Activated CD4-positive, alpha-beta memory T cell treated with anti-CD3 and anti-CD28 coated beads for 36 hours (primary cell): ENCODE measurements at regions not wholly inside any gene's neighbourhood (a gene's known extent, or its start where the extent isn't known, plus 50 kb on each side); places are given as distances from the start of the nearest gene placed in this dataset.

Source experiments
- CTCF ChIA-PET: fragments of 350-600 bp; sonication (Branson Sonifier 250); formaldehyde crosslinking; loops from one replicate; lab custom pipeline; 2021; ENCODE audit warnings: antibody characterized with exemption, inconsistent platforms; lab: Charles Lee
- POLR2A ChIA-PET: fragments of 350-600 bp; sonication (Branson Sonifier 250); formaldehyde crosslinking; loops from one replicate; lab custom pipeline; 2021; ENCODE audit warnings: antibody characterized with exemption; lab: Charles Lee
- DNase-seq: peaks from one replicate; pipeline ENCODE4 v3.0.0-alpha.2; 2020
- H3K27ac Mint-ChIP-seq: one replicate; pipeline ENCODE4 v1.8.0; 2021; ENCODE audit warnings: mixed read lengths
- H3K27me3 Mint-ChIP-seq: one replicate; pipeline ENCODE4 v1.8.0; 2021; ENCODE audit warnings: mixed read lengths
- H3K36me3 Mint-ChIP-seq: one replicate; pipeline ENCODE4 v1.8.0; 2021; ENCODE audit warnings: mixed read lengths
- H3K4me1 Mint-ChIP-seq: one replicate; pipeline ENCODE4 v1.8.0; 2021; ENCODE audit warnings: low read depth, mixed read lengths
- H3K4me3 Mint-ChIP-seq: one replicate; pipeline ENCODE4 v1.8.0; 2021; ENCODE audit warnings: mild to moderate bottlenecking, mixed read lengths
- H3K9me3 Mint-ChIP-seq: one replicate; pipeline ENCODE4 v1.8.0; 2021; ENCODE audit warnings: mixed read lengths
- intact Hi-C: fragments of 100-400 bp; cut with micrococcal nuclease; formaldehyde crosslinking; loops from one replicate; pipeline ENCODE4 v1.15.1; 2023

DNA sequence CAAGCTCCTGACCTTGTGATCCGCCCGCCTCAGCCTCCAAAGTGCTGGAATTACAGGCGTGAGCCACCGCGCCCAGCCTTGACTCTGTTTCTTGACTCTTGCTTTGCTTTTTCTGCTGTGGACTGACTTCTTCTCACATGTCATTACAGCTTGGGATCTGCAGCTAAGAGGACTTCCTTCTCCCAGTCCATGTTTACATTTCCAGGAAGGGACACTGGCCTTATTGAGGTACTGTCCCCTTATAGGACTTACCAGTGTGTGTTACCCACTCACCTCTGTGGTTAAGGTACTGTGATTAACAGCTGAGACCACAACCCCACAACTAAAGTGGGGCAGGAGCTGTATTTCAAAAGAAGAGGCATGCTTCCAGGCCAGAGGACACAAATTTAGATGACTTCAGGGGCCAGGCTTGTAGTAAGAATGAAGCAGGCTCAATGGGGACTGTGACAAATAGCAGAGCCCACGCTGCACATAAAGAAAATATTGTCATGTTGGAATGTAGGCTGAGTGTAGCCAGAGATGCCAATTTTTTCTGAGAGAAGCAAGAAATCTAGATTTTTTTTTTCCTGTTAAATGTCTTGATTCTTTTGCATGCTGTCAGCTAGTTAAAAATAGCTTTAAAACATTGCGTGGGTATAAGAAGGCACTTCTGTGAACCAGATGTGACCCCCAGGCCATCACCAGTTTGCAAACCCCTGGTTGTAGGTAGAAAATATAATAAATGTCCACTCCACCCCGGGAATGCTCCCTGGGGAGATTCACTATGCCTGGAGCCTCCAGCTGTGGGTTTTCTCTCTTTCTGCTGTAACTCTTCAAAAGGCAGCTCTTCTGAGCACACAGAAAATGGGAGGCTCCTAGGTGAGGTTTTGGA is 75.0 kb downstream of the PTPDC1 start:
- no peak for DNase-seq
- Mint-ChIP-seq H3K4me3 (no peak overlapping the region), H3K9me3 (peaks cover 5% of the 10 kb centered on the region), H3K36me3 (peaks cover 3% of the 10 kb centered on the region), H3K4me1 (peaks cover 2% of the 10 kb centered on the region), H3K27ac (no peak overlapping the region), H3K27me3 (no peaks in the 10 kb centered on the region)
- POLR2A ChIA-PET, result interaction anchor here (0.6 kb wide), 1 partner anchor 140 kb away, joined by 4 read pairs; no protein-coding TSS in a partner anchor
- intact Hi-C loops, result no loop called here
- CTCF ChIA-PET, result interaction anchor here (2.3 to 2.6 kb wide), 2 partner anchors 54 to 93 kb away, joined by 5 to 9 read pairs; no protein-coding TSS in a partner anchor

DNA sequence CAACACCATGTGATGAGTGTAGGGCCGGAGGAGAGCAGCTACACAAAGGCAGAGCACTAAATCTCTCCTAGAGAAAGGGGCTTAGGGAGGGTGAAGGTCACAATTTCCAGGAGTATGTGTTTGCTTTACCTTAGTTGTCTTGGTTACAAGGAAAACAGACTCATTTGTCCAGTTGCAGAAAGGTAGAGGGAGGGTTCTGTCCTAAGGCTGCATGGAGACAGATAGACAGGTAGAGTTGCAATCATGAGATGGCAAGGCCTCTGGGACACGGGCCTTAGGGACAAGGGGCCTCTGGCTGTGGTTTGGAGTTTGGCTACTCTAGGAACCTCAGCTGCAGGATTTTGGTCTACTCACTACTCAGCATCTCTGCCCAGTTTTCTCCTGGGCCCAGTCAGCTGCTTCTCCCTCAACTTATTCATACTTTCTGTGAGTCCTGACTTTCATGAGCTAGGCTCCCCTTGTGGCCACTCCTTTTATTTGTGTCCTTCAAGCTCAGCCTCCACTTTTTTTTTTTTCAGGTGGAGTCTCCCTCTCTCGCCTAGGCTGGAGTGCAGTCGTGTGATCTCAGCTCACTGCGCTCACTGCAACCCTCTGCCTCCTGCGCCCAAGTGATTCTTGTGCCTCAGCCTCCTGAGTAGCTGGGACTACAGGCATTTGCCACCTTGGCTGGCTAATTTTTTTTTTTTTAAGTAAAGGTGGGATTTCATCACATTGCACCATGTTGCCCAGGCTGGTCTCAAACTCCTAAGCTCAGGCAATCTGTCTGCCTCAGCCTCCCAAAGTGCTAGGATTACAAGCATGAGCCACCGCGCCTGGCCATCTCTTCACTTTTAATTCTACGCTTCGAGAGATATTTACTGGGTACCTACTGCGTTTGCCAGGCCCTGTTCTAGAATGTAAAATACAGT is 76.6 kb downstream of the PTPDC1 start:
- peaks cover 12% of the 10 kb centered on the region for H3K4me1 Mint-ChIP-seq
- H3K36me3 Mint-ChIP-seq, result no peaks in the 10 kb centered on the region
- no peaks in the 10 kb centered on the region for H3K27me3 Mint-ChIP-seq
- no peak overlapping the region for H3K27ac Mint-ChIP-seq
- no peak overlapping the region for H3K4me3 Mint-ChIP-seq
- intact Hi-C loops, result loop anchor here (10.0 kb wide), 2 partner anchors 596 to 1344 kb away; no protein-coding TSS in a partner anchor
- no peaks in the 10 kb centered on the region for H3K9me3 Mint-ChIP-seq
- no peak for DNase-seq
- ChIA-PET CTCF (interaction anchor here (0.8 to 2.6 kb wide), 3 partner anchors 52 to 788 kb away, joined by 3 to 9 read pairs (median 6); no protein-coding TSS in a partner anchor), POLR2A (no interaction called here)

- CTCF ChIA-PET, result interaction anchor here (2.6 kb wide), 1 partner anchor 96 kb away, joined by 9 read pairs; no protein-coding TSS in a partner anchor
- Mint-ChIP-seq H3K4me3 (no peak overlapping the region), H3K27me3 (no peaks in the 10 kb centered on the region), H3K4me1 (peaks cover 12% of the 10 kb centered on the region), H3K27ac (no peak overlapping the region), H3K9me3 (no peaks in the 10 kb centered on the region), H3K36me3 (no peaks in the 10 kb centered on the region)
- no peak for DNase-seq
- intact Hi-C loops, result loop anchor here (10.0 kb wide), 2 partner anchors 597 to 1343 kb away; no protein-coding TSS in a partner anchor
- POLR2A ChIA-PET, result no interaction called here
Measured at GRCh38 chr9:94161673-94162072, 77.4 kb downstream of the PTPDC1 start.

- POLR2A ChIA-PET, result no interaction called here
- CTCF ChIA-PET, result interaction anchor here (0.8 kb wide), 2 partner anchors 48 to 99 kb away, joined by 3 to 4 read pairs; no protein-coding TSS in a partner anchor
- intact Hi-C loops, result loop anchor here (5.0 to 10.0 kb wide), 4 partner anchors 47 to 1340 kb away; partner anchors contain the start of genes FAM120A and FAM120AOS
Measured at GRCh38 chr9:94164806-94165549, 80.7 kb downstream of the PTPDC1 start.

DNA sequence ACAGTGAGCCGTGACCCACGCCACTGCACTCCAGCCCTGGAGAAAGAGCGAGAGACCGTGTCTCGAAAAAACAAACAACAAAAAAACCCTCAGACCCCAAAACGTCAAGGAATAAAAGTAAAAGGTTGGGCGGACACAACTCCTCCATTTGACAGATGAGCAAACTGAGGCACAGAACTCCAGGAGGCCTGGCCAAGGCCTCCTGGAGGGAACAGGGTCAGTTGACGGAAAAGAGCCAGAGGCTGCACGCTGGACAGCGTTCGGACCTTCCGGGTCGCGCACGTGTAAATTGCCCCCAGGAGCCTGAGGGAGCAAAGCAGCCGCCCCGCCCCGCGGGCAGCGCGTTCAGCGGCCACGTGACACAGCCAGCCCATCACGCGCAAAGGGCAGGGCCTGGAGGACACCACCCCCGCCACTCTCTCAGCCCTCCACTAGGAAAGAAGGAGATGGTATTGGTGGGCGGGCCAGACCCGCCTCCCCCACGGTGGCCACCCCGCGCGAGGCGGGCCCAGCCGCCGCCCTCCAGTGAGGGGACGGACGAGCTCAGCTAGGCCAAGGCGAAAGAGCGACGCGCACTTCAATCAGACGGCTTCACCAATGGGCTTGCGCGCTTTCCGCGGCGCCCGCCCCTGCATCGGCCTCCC is 81.5 kb downstream of the PTPDC1 start:
- peak overlapping the region; percentile 58 for H3K27ac Mint-ChIP-seq
- intact Hi-C loops, result loop anchor here (1.0 to 10.0 kb wide), 8 partner anchors 9 to 1339 kb away; partner anchors contain the start of genes FAM120A, FAM120AOS and ZNF169
- H3K9me3 Mint-ChIP-seq, result no peaks in the 10 kb centered on the region
- ChIA-PET POLR2A (interaction anchor here (0.9 to 1.3 kb wide), 2 partner anchors 9 to 16 kb away, joined by 3 read pairs; no protein-coding TSS in a partner anchor), CTCF (interaction anchor here (0.7 to 0.8 kb wide), 3 partner anchors 48 to 151 kb away, joined by 3 to 4 read pairs (median 3); no protein-coding TSS in a partner anchor)
- peak overlapping the region; percentile 73 for H3K4me3 Mint-ChIP-seq
- no peaks in the 10 kb centered on the region for H3K27me3 Mint-ChIP-seq
- H3K4me1 Mint-ChIP-seq, result peaks cover 41% of the 10 kb centered on the region
- H3K36me3 Mint-ChIP-seq, result peaks cover 15% of the 10 kb centered on the region
- DNase-seq, result peak; percentile 98

More at GRCh38 chr9:94164806-94165549, 80.7 kb downstream of the PTPDC1 start:
- peak overlapping the region; percentile 73 for H3K4me3 Mint-ChIP-seq
- H3K4me1 Mint-ChIP-seq, result peaks cover 34% of the 10 kb centered on the region
- H3K27ac Mint-ChIP-seq, result peak overlapping the region; percentile 58
- H3K9me3 Mint-ChIP-seq, result no peaks in the 10 kb centered on the region
- no peaks in the 10 kb centered on the region for H3K27me3 Mint-ChIP-seq
- DNase-seq, result no peak
- peaks cover 15% of the 10 kb centered on the region for H3K36me3 Mint-ChIP-seq

DNA sequence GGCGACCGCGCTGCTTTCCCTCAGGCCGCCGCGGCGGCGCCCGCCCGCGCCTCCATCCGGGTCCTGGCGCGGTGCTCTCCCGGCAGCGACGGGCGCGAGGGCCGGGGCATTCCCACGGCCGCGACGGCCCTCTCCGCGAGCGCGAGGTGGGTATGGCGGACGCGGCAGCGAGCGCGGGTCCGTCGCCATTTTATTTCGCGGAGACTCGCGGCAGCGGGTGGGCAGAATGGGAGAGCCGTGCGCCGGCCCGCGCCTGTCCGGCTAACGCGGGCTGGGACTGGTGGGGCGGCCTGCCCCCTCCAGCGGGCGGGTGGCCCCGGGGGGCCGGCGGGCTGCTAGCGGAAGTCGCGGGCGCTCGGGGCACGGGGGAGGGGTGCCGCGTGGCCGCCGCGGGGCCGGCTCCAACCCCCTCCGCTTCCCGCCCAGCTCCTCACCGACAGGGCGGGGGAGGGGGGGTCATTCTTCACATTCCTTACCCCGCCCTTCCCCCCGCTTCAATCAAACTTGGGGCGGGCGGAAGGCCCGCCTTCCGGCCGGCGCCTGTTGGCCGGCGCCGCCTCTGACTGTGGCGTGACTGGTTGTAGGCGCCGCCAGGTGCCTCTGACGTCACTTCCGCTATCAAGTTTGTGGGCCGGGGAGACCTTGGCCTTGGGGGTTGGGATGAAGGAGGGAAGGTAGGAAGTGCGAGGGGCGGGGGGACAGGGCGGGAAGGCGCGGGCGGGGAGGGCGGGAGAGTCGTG is 82.1 kb downstream of the PTPDC1 start:
- peak overlapping the region; percentile 81 for H3K27ac Mint-ChIP-seq
- POLR2A ChIA-PET, result interaction anchor here (0.9 to 1.3 kb wide), 2 partner anchors 8 to 16 kb away, joined by 3 read pairs; no protein-coding TSS in a partner anchor
- H3K4me3 Mint-ChIP-seq, result peak overlapping the region; percentile 81

DNA sequence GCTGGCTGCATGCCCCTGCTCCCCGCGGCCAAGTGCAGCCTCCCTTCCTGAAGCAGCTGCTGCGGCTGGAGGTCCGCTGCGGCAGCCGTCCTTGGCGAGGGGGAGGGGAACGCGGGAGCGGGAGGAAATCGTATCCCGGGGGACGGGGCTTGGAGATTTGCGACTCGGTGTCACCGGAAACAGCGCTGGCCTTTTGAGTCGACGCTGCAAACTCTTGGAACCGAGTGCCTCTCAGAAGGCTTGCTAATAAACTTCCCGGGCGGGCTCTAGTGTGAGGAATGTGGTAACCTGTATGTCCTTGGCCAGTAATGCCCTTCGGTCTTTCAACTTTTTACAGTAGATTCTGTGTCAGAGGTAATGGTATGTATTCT is 82.7 kb downstream of the PTPDC1 start:
- CTCF ChIA-PET, result no interaction called here

More for the DNA sequence above, 82.1 kb downstream of the PTPDC1 start:
- Mint-ChIP-seq H3K27me3 (no peaks in the 10 kb centered on the region), H3K36me3 (peaks cover 15% of the 10 kb centered on the region), H3K4me1 (peaks cover 43% of the 10 kb centered on the region), H3K9me3 (no peaks in the 10 kb centered on the region)
- CTCF ChIA-PET, result interaction anchor here (0.7 kb wide), 1 partner anchor 151 kb away, joined by 3 read pairs; no protein-coding TSS in a partner anchor
- intact Hi-C loops, result loop anchor here (1.0 to 10.0 kb wide), 8 partner anchors 8 to 1338 kb away; partner anchors contain the start of genes FAM120A, FAM120AOS and ZNF169
- peak; percentile 97 for DNase-seq

GRCh38 chr9:94167376-94167890 is 83.2 kb downstream of the PTPDC1 start:
- Mint-ChIP-seq H3K27me3 (no peaks in the 10 kb centered on the region), H3K4me1 (peaks cover 51% of the 10 kb centered on the region)
- intact Hi-C loops, result loop anchor here (2.0 to 10.0 kb wide), 7 partner anchors 45 to 1337 kb away; partner anchors contain the start of genes FAM120A, FAM120AOS and ZNF169

More for the DNA sequence above, 82.7 kb downstream of the PTPDC1 start:
- Mint-ChIP-seq H3K4me1 (peaks cover 47% of the 10 kb centered on the region), H3K4me3 (peak overlapping the region; percentile 81), H3K27me3 (no peaks in the 10 kb centered on the region), H3K36me3 (peaks cover 15% of the 10 kb centered on the region), H3K27ac (peak overlapping the region; percentile 81), H3K9me3 (no peaks in the 10 kb centered on the region)
- DNase-seq, result no peak
- intact Hi-C loops, result loop anchor here (1.0 to 10.0 kb wide), 8 partner anchors 7 to 1338 kb away; partner anchors contain the start of genes FAM120A, FAM120AOS and ZNF169
- POLR2A ChIA-PET, result interaction anchor here (1.3 kb wide), 1 partner anchor 15 kb away, joined by 3 read pairs; no protein-coding TSS in a partner anchor

GRCh38 chr9:94168203-94169000 is 84.1 kb downstream of the PTPDC1 start:
- ChIA-PET CTCF (interaction anchor here (1.8 kb wide), 1 partner anchor 44 kb away, joined by 13 read pairs; no protein-coding TSS in a partner anchor), POLR2A (no interaction called here)
- H3K4me1 Mint-ChIP-seq, result peaks cover 61% of the 10 kb centered on the region
- intact Hi-C loops, result loop anchor here (5.0 to 10.0 kb wide), 4 partner anchors 44 to 1336 kb away; partner anchors contain the start of genes FAM120A and FAM120AOS
- H3K27me3 Mint-ChIP-seq, result no peaks in the 10 kb centered on the region
- peaks cover 20% of the 10 kb centered on the region for H3K36me3 Mint-ChIP-seq
- H3K27ac Mint-ChIP-seq, result peak overlapping the region; percentile 81
- H3K4me3 Mint-ChIP-seq, result peak overlapping the region; percentile 81
- DNase-seq, result no peak
- no peaks in the 10 kb centered on the region for H3K9me3 Mint-ChIP-seq

More at GRCh38 chr9:94167376-94167890, 83.2 kb downstream of the PTPDC1 start:
- no peaks in the 10 kb centered on the region for H3K9me3 Mint-ChIP-seq
- H3K27ac Mint-ChIP-seq, result peak overlapping the region; percentile 81
- peak overlapping the region; percentile 81 for H3K4me3 Mint-ChIP-seq
- DNase-seq, result no peak
- H3K36me3 Mint-ChIP-seq, result peaks cover 15% of the 10 kb centered on the region
- POLR2A ChIA-PET, result no interaction called here
- CTCF ChIA-PET, result interaction anchor here (0.7 to 1.8 kb wide), 2 partner anchors 19 to 45 kb away, joined by 3 to 13 read pairs; no protein-coding TSS in a partner anchor
